Adrenal gland (tissue), 9 donors: ENCODE measurements at regions not wholly inside any gene's neighbourhood (a gene's known extent, or its start where the extent isn't known, plus 50 kb on each side); places are given as distances from the start of the nearest gene placed in this dataset.

Experiments used
- DNase-seq, 7 donors: peaks; one replicate each; pipeline ENCODE4 v3.0.0-alpha.2; 2019 to 2020
- H3K27ac ChIP-seq, 5 donors: fragments of 200-600 bp; sonication (generic) in 4 of 5; 1 replicate in 3 of 5; 2 replicates in 2 of 5; pipeline versions ENCODE4 v1.5.1 to v1.8.0; 2016 to 2020; ENCODE audit warnings: mild to moderate bottlenecking in 1 of 5
- H3K27me3 ChIP-seq: fragments of 200-600 bp; 2 replicates; pipeline ENCODE4 v1.8.0; 2021
- H3K36me3 ChIP-seq, 2 donors: fragments of 200-600 bp; replicated peaks in 1 of 2; 1 replicate in 1 of 2; 2 replicates in 1 of 2; pipeline versions ENCODE4 v1.5.1 to v1.8.0; 2018 to 2022
- H3K4me1 ChIP-seq, 2 donors: fragments of 200-600 bp; replicated peaks in 1 of 2; 1 replicate in 1 of 2; 2 replicates in 1 of 2; pipeline versions ENCODE4 v1.5.1 to v1.8.0; 2018 to 2021
- H3K4me3 ChIP-seq, 4 donors: fragments of 200-600 bp; sonication (generic) in 3 of 4; one replicate each; pipeline ENCODE4 v1.5.1; 2016 to 2018
- H3K9me3 ChIP-seq, 3 donors: fragments of 200-600 bp; sonication (generic) in 1 of 3; replicated peaks in 1 of 3; 1 replicate in 2 of 3; 2 replicates in 1 of 3; pipeline versions ENCODE4 v1.5.1 to v1.8.0; 2016 to 2021
- CTCF ChIP-seq, 6 experiments: fragments of 450-650 bp in 4 of 6; fragments of 200-600 bp in 2 of 6; sonication (generic) in 1 of 6; IDR thresholded peaks; 1 replicate in 5 of 6; 2 replicates in 1 of 6; pipeline versions ENCODE4 v1.5.1 to v1.8.0; 2016 to 2021; ENCODE audit warnings: antibody characterized with exemption in 6 of 6, mild to moderate bottlenecking in 2 of 6, moderate library complexity in 1 of 6
- POLR2A ChIP-seq, 2 donors: fragments of 450-650 bp; IDR thresholded peaks; one replicate each; pipeline ENCODE4 v1.6.1; 2017; ENCODE audit warnings: antibody characterized with exemption in 2 of 2, mild to moderate bottlenecking in 2 of 2, moderate library complexity in 1 of 2
- WGBS, 4 donors: extraction: QIAGEN DNeasy Blood & Tissue Kit in 2 of 4; methylation state at CpG; one replicate each; pipeline versions ENCODE4 v1.1.5 to v1.1.7; 2013 to 2017; 5-methylcytosine and 5-hydroxymethylcytosine counted together
- intact Hi-C, 2 donors: fragments of 100-400 bp; cut with DNase I; formaldehyde crosslinking; loops; one replicate each; pipeline versions ENCODE4 v1.14.1 to v1.15.0; 2022 to 2023
- donor health status: healthy with polysubstance abuse.
- donor health status: Bipolar disorder and iron deficiency.
- donor health status: DM: yes; HTN: yes; CAD: no.
- donor health status: DM: no; HTN: no; CAD: no.
- donor health status: DM: no; HTN: no; CAD: no.

DNA sequence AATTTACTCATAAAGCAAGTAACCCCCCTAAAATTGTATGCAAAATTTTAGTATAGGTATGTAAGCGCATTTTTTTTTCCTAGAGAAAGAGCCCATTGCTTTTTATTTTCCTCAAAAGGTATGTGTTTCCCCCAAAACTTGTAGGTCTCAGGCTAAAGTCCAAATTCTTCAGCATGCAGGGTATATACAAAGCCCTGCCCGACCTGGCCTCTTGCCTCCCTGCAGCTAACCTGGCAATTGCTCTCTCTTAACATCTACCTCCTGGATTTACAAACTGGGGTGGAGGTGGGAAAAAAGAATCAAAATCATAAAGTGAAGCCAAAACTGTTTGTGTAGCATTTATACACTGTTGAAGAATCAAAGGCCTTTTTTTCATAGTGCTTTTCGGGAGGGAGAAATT, 107.8 kb downstream of the KCNRG start:
- peak overlapping the region in 2 of 4 donors; percentile 83 to 96 for H3K4me3 ChIP-seq
- DNase-seq = no peak
- intact Hi-C loops = no loop called here
- WGBS, 4 donors = 70 to 77% (median 72%) methylated on average over 3 of the region's 3 CpGs
- H3K36me3 ChIP-seq = no peaks in the 10 kb centered on the region
- H3K9me3 ChIP-seq = no peaks in the 10 kb centered on the region
- H3K27me3 ChIP-seq = no peaks in the 10 kb centered on the region
- H3K4me1 ChIP-seq = peaks cover 10 to 38% of the 10 kb centered on the region in 2 donors
- TF ChIP-seq CTCF (IDR thresholded peaks at IDR 0.05) (no peak), POLR2A (IDR thresholded peaks at IDR 0.05) (no peak)
- H3K27ac ChIP-seq = peak overlapping the region in 4 of 5 donors; percentile 97 to 100 (median 98)

DNA sequence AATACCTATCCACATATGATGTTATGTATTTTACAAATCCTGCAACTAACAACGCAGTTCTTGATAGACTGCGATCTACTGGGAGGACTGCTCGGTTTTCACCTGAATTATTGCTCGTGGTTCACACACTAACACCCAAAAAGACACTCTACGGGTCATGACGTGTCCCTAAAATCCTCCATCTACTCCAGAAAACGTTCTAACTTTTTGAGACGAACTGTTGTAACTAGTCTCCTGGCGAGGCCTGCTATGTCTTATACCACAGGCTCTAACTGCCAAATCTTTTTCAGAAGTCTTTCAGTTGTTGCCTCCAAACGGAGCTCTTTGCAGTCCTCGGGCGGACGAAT, 108.2 kb downstream of the KCNRG start:
- TF ChIP-seq POLR2A (IDR thresholded peaks at IDR 0.05) = no peak
- TF ChIP-seq CTCF (IDR thresholded peaks at IDR 0.05) = no peak
- H3K4me1 ChIP-seq = peaks cover 10 to 38% of the 10 kb centered on the region in 2 donors
- DNase-seq = no peak
- H3K4me3 ChIP-seq = peak overlapping the region in 3 of 4 donors; percentile 2 to 96 (median 83)
- no peaks in the 10 kb centered on the region for H3K9me3 ChIP-seq
- no peaks in the 10 kb centered on the region for H3K27me3 ChIP-seq
- peak overlapping the region; percentile 90 to 100 (median 98) for H3K27ac ChIP-seq
- WGBS, 4 donors = 5 to 7% (median 6%) methylated on average over 13 of the region's 13 CpGs
- no peaks in the 10 kb centered on the region for H3K36me3 ChIP-seq
- intact Hi-C loops = no loop called here

- WGBS, 4 donors = 0 to 1% (median 0%) methylated on average over 15 to 69 of the region's 69 CpGs
- Histone ChIP-seq H3K4me3 (peak overlapping the region in 3 of 4 donors; percentile 2 to 96 (median 83)), H3K4me1 (peaks cover 10 to 38% of the 10 kb centered on the region in 2 donors), H3K27me3 (no peaks in the 10 kb centered on the region), H3K9me3 (no peaks in the 10 kb centered on the region), H3K27ac (peak overlapping the region; percentile 90 to 100 (median 98)), H3K36me3 (no peaks in the 10 kb centered on the region)
- intact Hi-C loops = no loop called here
- TF ChIP-seq CTCF (IDR thresholded peaks at IDR 0.05) (peak in 1 of 6 experiments; percentile 15), POLR2A (IDR thresholded peaks at IDR 0.05) (peak; percentile 88 to 94)
- DNase-seq = peak; percentile 85 to 98 (median 89)
Observed at GRCh38 chr13:50123862-50124535, 108.8 kb downstream of the KCNRG start.

GRCh38 chr13:50124536-50125303, 109.5 kb downstream of the KCNRG start:
- Histone ChIP-seq H3K36me3 (no peaks in the 10 kb centered on the region), H3K4me1 (peaks cover 10 to 38% of the 10 kb centered on the region in 2 donors), H3K9me3 (no peaks in the 10 kb centered on the region), H3K27me3 (no peaks in the 10 kb centered on the region), H3K27ac (peak overlapping the region; percentile 97 to 100 (median 98)), H3K4me3 (peak overlapping the region; percentile 16 to 96 (median 84))
- TF ChIP-seq CTCF (IDR thresholded peaks at IDR 0.05) (no peak), POLR2A (IDR thresholded peaks at IDR 0.05) (peak; percentile 47 to 49)
- DNase-seq = peak; percentile 52 to 99 (median 97)
- intact Hi-C loops = loop anchor here in 1 of 2 donors (5.0 kb wide), 1 partner anchor 42 kb away; no protein-coding TSS in a partner anchor
- 0 to 1% (median 0%) methylated on average over 12 to 78 of the region's 78 CpGs; no CpG with 5 or more reads in 1 of the 4 donors for WGBS, 4 donors
